GM19395 (cell line): ENCODE measurements at regions not wholly inside any gene's neighbourhood (a gene's known extent, or its start where the extent isn't known, plus 50 kb on each side); places are given as distances from the start of the nearest gene placed in this dataset.

Experiments
- ATAC-seq: cut with Tn5 transposase; IDR thresholded peaks from one replicate; pipeline ENCODE4 v1.9.1; 2021; ENCODE audit warnings: mild to moderate bottlenecking, moderate library complexity; ENCODE audit not compliant: unreplicated experiment

- ATAC-seq = no peak
Measured at GRCh38 chrX:15918003-15918402, 63.4 kb upstream of the AP1S2 start.

DNA sequence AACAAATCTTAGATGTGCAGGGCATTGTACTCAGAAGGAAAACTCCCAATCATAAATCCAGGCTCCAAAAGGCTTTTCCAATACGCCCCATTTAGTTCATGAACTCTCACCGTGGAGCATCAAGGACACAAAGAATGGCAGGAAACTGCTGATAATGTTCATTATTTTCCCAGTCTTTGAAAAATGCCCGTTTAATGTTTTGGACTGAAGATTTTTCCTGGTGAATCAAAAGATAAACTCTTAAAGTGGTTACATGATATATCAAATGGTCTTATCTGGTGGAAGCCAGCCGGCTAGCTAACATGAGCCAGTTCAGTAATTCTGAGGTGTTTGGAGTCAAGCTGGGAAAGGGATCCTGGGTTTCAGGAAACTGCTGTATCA lies 62.1 kb upstream of the AP1S2 start:
- ATAC-seq = no peak

DNA sequence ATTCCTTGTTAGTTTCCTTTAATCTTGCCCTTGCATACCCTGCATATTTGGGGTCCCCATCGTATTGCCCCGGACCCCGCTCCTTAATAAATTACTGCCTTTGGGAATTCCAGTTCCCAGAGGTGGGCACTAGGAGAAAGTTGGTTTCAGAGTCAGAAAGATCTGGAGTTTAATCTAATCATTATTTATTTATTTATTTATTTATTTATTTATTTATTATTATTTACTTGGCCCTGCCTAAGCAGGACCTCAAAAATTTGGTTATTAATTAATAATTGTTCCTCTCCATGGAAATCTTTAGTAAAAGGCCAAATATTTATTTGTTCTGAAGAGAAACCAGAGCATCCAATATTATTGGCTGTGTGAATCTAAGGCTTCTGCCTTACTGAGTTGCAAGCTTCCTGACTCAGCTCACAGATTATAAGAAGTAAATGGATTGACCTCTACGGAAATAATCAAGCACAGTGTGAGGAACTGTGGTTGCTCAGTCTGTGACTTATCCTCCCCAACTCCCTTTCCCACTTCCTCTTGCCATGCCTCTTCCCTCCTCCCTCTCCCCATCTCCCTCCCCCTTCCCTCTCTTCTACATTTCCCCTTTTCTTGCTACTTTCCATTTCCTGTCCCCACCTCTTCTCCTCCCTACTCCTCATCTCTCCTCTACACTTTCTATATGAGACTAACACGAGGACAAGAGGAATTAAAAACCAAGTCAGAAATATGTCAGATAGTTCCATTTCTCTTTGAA lies 61.5 kb upstream of the AP1S2 start:
- ATAC-seq = no peak

GRCh38 chrX:15914486-15914885 lies 59.9 kb upstream of the AP1S2 start:
- ATAC-seq = no peak

GRCh38 chrX:15913146-15913545 lies 58.5 kb upstream of the AP1S2 start:
- ATAC-seq = no peak

DNA sequence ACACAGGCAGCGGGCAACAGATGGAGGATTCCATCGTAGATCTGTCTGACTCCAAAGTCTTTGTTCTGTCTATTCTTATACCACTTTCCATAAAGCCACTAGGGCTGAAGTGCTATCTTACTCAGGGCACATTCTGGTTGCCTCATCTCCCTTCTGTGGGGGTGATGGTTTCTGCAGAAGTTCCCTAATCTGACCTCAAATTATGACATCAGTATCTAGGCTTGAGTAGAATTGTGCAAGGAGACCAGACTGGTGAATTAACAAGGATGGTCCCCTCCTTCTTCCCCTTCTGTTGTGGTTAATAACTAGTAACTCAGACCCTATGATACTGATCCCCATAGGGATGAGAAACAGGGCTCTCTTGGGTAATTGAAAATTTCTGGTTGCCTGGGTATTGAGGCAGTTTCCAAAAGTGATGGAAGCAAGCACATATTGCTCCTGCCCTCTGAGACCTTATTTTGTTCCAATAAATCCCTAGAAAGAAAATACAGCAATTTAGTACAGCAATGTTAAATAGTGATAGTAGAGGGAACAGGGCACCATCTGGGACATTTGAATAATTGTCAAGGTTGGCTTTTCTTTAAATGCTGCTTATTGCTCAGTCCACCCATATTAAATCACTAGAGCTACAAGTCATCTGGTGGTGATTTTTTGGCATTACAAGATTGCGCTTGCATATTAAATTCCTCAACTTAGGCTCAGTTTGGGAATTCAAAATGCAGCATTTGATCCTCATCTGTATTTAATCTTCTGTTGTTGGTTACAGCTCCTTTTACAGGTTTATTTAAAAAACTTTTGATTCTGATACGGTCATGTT lies 57.3 kb upstream of the AP1S2 start:
- ATAC-seq = no peak

- no peak for ATAC-seq
Measured at GRCh38 chrX:15909605-15910004, 55.0 kb upstream of the AP1S2 start.

- ATAC-seq = no peak
Measured at GRCh38 chrX:15908603-15909290, 54.1 kb upstream of the AP1S2 start.

- ATAC-seq = no peak
Measured at GRCh38 chrX:15906041-15906943, 51.7 kb upstream of the AP1S2 start.
